ENCODE measurements at regions not wholly inside any gene's neighbourhood (a gene's known extent, or its start where the extent isn't known, plus 50 kb on each side); places are given as distances from the start of the nearest gene placed in this dataset.

DNA sequence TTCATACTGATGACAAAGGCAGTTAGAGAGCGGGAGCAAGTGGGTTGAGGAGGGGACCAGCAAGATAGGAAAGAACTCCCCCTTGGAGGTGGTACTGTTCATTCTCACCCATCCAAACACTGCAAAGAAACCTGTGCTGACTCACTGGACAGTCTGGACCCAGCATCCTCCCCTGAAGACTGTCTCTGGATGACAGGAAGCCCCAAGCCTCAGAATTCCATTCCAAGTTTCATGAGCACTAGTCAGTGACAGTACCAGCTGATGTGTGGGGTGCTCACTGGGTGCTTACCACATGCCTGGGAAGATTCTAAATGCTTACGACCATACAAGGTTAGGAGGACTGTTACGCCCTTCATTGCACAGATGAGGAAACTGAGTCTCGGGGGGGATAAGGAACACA lies 160.9 kb downstream of the IGLL1 start:
- H3K23ac ChIP-seq (ENCODE audit: insufficient read length, low read depth, low read length), result no peak overlapping the region
- H3K9me3 ChIP-seq (ENCODE audit: control insufficient read depth, low read depth, low read length), result no peaks in the 10 kb centered on the region
- no peak overlapping the region for H2BK12ac ChIP-seq (ENCODE audit: insufficient read length, low read depth, low read length)
- Mint-ChIP-seq H3K9me3 (no peaks in the 10 kb centered on the region), H3K4me3 (no peak overlapping the region), H3K27me3 (ENCODE audit: low read depth) (peaks cover 71% of the 10 kb centered on the region), H3K4me1 (peaks cover 4 to 15% of the 10 kb centered on the region in 2 experiments; a peak in 3 of 4 replicates), H3K27ac (no peak overlapping the region), H3K36me3 (ENCODE audit: insufficient read depth in 1 of 3, low read depth in 3 of 3) (no peaks in the 10 kb centered on the region)
- H3K4me2 ChIP-seq (ENCODE audit: insufficient read depth, insufficient read length, low read length), result no peak overlapping the region
- H3K14ac ChIP-seq (ENCODE audit: insufficient read depth, low read length), result no peak overlapping the region
- H2BK120ac ChIP-seq (ENCODE audit: low read depth, low read length, poor library complexity, severe bottlenecking), result no peak overlapping the region
- no peak overlapping the region for H2AK5ac ChIP-seq (ENCODE audit: insufficient read length, low read length)
- no peak overlapping the region for H3K56ac ChIP-seq (ENCODE audit: insufficient read length, low read depth, low read length)
- H2AFZ ChIP-seq (ENCODE audit: low read length), result no peak overlapping the region
- H4K20me1 ChIP-seq (ENCODE audit: control insufficient read depth, insufficient read depth, insufficient read length), result peaks cover 3% of the 10 kb centered on the region
- no peak overlapping the region for H3T11ph ChIP-seq (ENCODE audit: low read length)
- H3K27me3 ChIP-seq (ENCODE audit: insufficient read depth, low read length), result no peaks in the 10 kb centered on the region
- H3K4ac ChIP-seq (ENCODE audit: low read depth, low read length), result no peak overlapping the region
- no peak overlapping the region for H4K8ac ChIP-seq (replicated peaks; ENCODE audit: insufficient read length, low read depth, low read length)
- DNase-seq, result no peak
- no peak overlapping the region for H3K27ac ChIP-seq (ENCODE audit: insufficient read length, low read depth, low read length)
- no peaks in the 10 kb centered on the region for H3K23me2 ChIP-seq (ENCODE audit: insufficient read length, low read depth, low read length, poor library complexity, severe bottlenecking)
- no peaks in the 10 kb centered on the region for H3K4me1 ChIP-seq (ENCODE audit: insufficient read depth, low read length)
- no peaks in the 10 kb centered on the region for H3K79me2 ChIP-seq (ENCODE audit: insufficient read depth, low read length)
- no peak overlapping the region for H4K5ac ChIP-seq (ENCODE audit: insufficient read length, low read depth, low read length)
- no peak overlapping the region for H2BK5ac ChIP-seq (ENCODE audit: insufficient read length, low read length)
- no peak overlapping the region for H2BK20ac ChIP-seq (ENCODE audit: low read depth, low read length, poor library complexity, severe bottlenecking)
- WGBS (ENCODE audit: extremely low coverage, insufficient read length, low lambda C conversion rate), result no CpG with 5 or more reads among the region's 4 CpGs
- no peaks in the 10 kb centered on the region for H3K79me1 ChIP-seq (ENCODE audit: insufficient read depth, low read depth, low read length, poor library complexity, severe bottlenecking)
- no peak overlapping the region for H4K91ac ChIP-seq (ENCODE audit: insufficient read length, low read depth, low read length)
- no peak overlapping the region for H3K9ac ChIP-seq (ENCODE audit: extremely low read depth, insufficient read length, low read length)
- H2BK15ac ChIP-seq (ENCODE audit: low read depth, low read length), result no peak overlapping the region
- TF ChIP-seq, protein P1, sequence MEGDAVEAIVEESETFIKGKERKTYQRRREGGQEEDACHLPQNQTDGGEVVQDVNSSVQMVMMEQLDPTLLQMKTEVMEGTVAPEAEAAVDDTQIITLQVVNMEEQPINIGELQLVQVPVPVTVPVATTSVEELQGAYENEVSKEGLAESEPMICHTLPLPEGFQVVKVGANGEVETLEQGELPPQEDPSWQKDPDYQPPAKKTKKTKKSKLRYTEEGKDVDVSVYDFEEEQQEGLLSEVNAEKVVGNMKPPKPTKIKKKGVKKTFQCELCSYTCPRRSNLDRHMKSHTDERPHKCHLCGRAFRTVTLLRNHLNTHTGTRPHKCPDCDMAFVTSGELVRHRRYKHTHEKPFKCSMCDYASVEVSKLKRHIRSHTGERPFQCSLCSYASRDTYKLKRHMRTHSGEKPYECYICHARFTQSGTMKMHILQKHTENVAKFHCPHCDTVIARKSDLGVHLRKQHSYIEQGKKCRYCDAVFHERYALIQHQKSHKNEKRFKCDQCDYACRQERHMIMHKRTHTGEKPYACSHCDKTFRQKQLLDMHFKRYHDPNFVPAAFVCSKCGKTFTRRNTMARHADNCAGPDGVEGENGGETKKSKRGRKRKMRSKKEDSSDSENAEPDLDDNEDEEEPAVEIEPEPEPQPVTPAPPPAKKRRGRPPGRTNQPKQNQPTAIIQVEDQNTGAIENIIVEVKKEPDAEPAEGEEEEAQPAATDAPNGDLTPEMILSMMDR (conservative IDR thresholded peaks at IDR 0.05), result no peak
- H3K18ac ChIP-seq (ENCODE audit: insufficient read length, low read depth, low read length), result no peak overlapping the region

Data from H9 (cell line).